Lung microvascular endothelial cell (primary cell): ENCODE measurements at regions not wholly inside any gene's neighbourhood (a gene's known extent, or its start where the extent isn't known, plus 50 kb on each side); places are given as distances from the start of the nearest gene placed in this dataset.

Experiments used
- DNase-seq, 2 donors: peaks; one replicate each; pipeline versions ENCODE4 v3.0.0 to v3.0.0-alpha.2; 2010; ENCODE audit warnings: low read depth in 2 of 2

DNA sequence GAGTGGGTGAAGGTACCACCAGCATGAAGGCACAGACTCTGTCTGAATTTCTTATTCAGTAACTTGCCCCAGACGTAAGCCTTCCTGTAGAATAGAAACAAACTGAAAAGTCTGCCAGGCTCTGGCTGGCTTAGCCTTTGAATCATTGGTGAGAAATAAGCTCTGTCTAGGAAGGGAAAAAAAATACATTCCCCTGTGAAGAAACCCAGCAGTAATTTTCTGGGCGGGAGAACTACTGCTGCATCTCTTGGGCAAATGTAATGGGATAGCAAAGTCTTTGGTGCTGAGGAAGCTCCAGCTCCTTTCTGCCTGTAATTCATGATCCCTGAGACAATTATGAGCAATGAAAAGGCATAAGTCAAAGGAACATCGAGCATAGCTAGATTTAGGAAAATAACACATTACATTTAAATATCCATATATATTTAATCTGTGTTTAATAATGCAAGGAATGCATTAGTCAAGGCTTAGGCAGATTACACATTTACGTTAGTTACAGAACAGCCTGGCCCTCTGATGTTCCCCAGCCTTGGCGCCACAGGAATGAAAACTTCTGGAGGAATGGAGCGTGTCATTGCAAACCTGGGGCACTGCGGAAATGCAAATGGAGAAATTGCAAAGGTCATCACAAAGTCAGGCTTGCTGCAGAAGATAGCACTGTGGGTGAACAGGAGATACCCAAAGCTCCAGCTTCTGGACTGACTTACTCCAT, 216.3 kb upstream of the CAMK1G start:
- DNase-seq = no peak

GRCh38 chr1:209368864-209369598, 214.5 kb upstream of the CAMK1G start:
- peak in 1 of 2 donors; percentile 46 for DNase-seq

GRCh38 chr1:209370241-209370995, 213.1 kb upstream of the CAMK1G start:
- DNase-seq = no peak

GRCh38 chr1:209375097-209375496, 208.4 kb upstream of the CAMK1G start:
- DNase-seq = no peak

GRCh38 chr1:209375671-209376365, 207.7 kb upstream of the CAMK1G start:
- DNase-seq = no peak

DNA sequence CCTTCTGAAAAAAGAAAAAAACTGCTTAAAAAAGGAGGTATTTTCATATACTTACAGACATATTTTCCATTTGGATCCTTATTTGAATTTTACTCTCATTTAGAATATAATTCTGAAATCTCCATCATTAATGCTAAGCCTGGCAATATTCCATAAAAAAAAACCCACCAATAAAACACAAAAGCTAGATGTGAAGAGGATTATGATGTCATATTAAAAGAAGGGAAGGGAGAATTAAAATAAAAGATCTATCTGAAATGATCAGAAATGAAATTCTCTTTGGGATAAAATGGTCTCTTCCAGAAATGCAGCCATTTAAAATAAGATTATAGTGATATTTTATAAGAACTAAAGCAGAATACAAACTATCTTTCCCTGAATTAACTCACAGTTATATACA, 206.7 kb upstream of the CAMK1G start:
- DNase-seq = no peak

DNA sequence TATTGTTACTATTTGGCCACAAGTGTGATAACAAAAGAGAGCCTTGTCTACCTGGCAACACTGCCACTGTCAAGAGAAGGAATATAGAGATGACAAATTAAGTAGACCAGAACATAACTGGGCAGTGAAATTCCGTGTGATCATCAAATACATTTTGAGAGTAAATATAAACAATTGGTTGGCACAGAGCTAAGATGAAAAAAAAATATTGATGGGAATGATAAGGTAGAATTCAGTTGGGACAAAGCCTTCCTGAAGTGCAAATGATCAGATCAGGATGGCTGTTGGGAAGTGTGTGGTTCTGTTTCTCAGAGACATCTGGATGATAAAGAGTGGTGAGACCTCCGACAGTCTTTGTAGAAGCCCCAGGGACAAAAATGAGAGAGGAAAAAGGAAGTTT, 205.5 kb upstream of the CAMK1G start:
- DNase-seq = no peak

DNA sequence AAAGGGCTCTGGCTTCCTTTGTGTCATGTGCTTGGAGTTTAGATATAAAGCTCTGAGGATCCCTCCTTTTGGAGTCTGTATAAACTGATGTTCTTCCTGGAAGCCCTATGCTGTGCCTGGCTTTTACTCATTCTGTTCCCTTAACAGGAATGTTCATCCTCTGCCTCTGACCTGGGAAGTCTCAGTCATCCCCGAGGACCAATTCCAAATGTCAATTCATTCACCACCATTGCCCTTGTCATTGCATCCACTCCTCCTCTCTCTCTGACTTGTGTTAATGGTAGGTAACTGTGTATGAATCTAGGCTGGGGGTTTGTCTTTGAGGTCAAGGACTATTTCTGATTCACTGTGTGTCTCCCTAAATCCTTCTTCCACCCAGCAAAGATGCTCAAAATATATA, 204.2 kb upstream of the CAMK1G start:
- DNase-seq = no peak

- DNase-seq = no peak
Observed at GRCh38 chr1:209380420-209380819, 203.1 kb upstream of the CAMK1G start.

GRCh38 chr1:209382231-209383100, 201.0 kb upstream of the CAMK1G start:
- no peak for DNase-seq

DNA sequence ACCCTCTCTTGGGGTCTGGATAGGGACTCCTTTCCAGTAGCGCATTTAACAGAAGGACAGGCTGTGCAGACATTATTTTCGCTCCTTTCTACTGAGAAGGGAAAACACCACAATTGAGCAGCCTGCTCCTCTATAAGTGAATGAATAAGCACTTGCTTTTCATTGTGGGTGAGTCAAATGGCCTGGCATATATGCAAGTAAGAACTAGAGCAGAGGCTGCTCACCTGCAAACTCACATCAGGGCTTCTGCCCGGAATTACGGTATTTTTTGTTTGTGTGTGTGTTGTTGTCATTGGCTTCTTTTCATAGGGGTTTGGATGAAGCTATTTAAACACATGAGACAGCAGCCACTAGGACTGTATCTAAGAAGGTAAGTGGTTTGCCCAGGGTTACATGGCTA, 200.1 kb upstream of the CAMK1G start:
- no peak for DNase-seq

GRCh38 chr1:209383907-209384709, 199.4 kb upstream of the CAMK1G start:
- no peak for DNase-seq

GRCh38 chr1:209384710-209385550, 198.6 kb upstream of the CAMK1G start:
- DNase-seq = no peak

DNA sequence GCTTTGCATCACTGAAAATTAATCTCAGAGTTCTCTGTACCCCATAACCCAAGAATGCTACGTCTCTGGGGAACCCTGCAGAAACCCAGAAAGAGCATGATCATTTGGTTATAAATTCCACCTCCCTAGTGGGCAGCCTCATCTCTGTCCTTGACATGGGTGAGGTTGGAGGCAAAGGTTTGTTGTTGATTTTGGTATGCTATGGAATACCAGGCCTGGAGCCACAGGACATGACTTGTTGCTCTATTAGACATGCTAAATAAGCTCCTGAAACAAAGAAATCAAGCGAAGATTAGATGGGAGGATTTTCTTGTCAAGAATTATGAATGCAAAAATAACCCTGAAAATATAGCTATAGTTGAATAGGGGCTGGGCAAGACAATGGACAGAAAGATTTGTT, 197.4 kb upstream of the CAMK1G start:
- no peak for DNase-seq

- DNase-seq = no peak
Observed at GRCh38 chr1:209387271-209387968, 196.1 kb upstream of the CAMK1G start.

GRCh38 chr1:209387969-209388329, 195.6 kb upstream of the CAMK1G start:
- DNase-seq = no peak

DNA sequence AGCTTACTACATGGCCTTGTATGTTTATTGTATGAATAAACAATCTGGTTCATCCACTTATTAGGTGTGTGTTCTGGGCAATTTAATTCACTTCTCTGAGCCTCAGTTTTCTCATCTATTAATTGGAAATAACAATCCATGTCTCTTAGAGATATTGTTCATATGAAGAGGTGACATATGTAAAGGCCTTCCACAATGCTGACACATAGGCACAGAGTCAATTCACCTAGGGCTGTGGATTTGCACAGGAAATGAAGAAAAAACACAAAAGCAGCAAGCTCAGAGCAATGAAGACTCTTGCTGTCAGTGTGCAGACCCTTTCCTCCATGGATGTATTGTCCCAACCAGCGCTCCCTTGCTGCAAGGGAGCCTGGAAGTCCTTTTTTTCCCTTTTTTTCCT, 195.2 kb upstream of the CAMK1G start:
- DNase-seq = no peak

GRCh38 chr1:209389258-209389657, 194.3 kb upstream of the CAMK1G start:
- peak in 1 of 2 donors; percentile 56 for DNase-seq

DNA sequence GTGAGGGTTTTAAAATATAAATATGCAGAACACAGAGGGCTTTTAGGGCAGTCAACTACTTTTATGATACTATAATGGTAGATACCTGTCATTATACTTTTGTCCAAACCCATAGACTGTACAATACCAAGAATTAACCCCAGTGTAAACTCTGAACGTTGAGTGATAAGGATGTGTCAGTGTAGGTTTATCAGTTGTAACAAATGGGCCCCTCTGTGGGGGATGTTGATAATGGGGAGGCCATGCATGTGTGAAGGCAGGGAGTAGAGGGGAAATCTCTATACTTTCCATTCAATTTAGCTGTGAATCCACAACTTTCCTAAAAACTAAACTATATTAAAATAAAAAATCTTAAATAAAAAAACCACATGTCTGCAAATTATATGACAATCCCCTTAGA, 193.5 kb upstream of the CAMK1G start:
- no peak for DNase-seq
